ENCODE measurements at regions not wholly inside any gene's neighbourhood (a gene's known extent, or its start where the extent isn't known, plus 50 kb on each side); places are given as distances from the start of the nearest gene placed in this dataset.
"Not testable (repeated sequence)": the region's sequence is repeated elsewhere in the genome, so short reads cannot be mapped to it uniquely, and the experiment has no call there.

DNA sequence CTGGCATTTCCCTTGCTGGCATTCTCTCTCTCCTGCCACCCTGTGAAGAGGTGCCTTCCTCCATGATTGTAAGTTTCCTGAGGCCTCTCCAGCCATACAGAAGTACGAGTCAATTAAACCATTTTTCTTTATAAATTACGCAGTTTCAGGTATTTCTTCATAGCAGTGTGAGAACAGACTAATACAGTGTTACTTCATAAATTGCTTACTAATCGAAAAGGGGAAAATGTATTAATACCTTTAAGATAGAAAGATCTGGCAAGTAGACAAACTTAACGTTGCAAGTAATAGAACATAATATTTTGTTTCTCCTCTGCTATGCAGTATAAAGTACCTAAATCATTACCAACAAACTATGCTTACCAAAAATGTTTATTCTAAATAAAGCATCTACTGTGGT is 178.3 kb upstream of the LAMA2 start (continued):
- TF ChIP-seq ZNF331 (CRISPR knock-in tag; IDR thresholded peaks at IDR 0.05; ENCODE audit: low read depth), result no peak
- TF ChIP-seq CREB1 (CRISPR knock-in tag; IDR thresholded peaks at IDR 0.05; ENCODE audit: low read depth), result no peak

DNA sequence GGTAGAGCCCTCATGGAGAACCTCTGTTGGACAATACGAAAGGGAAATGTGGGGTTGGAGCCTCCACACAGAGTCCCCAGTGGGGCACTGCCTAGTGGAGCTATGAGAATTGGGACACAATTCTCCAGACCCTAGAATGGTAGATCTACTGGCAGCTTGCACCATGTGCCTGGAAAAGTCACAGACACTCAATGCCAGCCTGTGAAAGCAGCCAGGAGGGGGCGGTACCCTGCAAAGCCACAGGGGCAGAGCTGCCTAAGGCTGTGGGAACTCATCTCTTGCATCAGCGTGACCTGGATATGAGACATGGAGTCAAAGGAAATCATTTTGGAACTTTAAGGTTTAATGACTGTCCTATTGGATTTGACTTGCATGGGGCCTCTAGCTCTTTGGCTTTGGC is 179.1 kb upstream of the LAMA2 start:
- H3K27ac ChIP-seq (ENCODE audit: low read depth); H3K27me3 ChIP-seq (ENCODE audit: insufficient read depth); H3K9me3 Mint-ChIP-seq; H4K20me1 ChIP-seq (replicated peaks; ENCODE audit: insufficient read depth); H3K9me2 ChIP-seq (ENCODE audit: insufficient read depth); ATAC-seq; H3K36me3 Mint-ChIP-seq (ENCODE audit: low read depth); H3K79me2 ChIP-seq (replicated peaks; ENCODE audit: insufficient read depth); H3K27me3 Mint-ChIP-seq (ENCODE audit: insufficient read depth, low read depth, poor library complexity); H2AFZ ChIP-seq; H3K27ac Mint-ChIP-seq; H3F3A ChIP-seq (replicated peaks; ENCODE audit: low read depth); H3K4me3 Mint-ChIP-seq; H3K4me3 ChIP-seq; H3K4me2 ChIP-seq; H3K4me1 ChIP-seq (ENCODE audit: insufficient read depth); H3K4me1 Mint-ChIP-seq; H3K36me3 ChIP-seq (ENCODE audit: insufficient read depth): not testable (repeated sequence)
- peak; percentile 28 for DNase-seq (ENCODE audit: low spot score)
- TF ChIP-seq, protein P1, sequence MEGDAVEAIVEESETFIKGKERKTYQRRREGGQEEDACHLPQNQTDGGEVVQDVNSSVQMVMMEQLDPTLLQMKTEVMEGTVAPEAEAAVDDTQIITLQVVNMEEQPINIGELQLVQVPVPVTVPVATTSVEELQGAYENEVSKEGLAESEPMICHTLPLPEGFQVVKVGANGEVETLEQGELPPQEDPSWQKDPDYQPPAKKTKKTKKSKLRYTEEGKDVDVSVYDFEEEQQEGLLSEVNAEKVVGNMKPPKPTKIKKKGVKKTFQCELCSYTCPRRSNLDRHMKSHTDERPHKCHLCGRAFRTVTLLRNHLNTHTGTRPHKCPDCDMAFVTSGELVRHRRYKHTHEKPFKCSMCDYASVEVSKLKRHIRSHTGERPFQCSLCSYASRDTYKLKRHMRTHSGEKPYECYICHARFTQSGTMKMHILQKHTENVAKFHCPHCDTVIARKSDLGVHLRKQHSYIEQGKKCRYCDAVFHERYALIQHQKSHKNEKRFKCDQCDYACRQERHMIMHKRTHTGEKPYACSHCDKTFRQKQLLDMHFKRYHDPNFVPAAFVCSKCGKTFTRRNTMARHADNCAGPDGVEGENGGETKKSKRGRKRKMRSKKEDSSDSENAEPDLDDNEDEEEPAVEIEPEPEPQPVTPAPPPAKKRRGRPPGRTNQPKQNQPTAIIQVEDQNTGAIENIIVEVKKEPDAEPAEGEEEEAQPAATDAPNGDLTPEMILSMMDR (conservative IDR thresholded peaks at IDR 0.05; ENCODE audit: low read depth in 2 of 2), result peak; percentile 40 to 68; a peak in 3 of 4 replicates

DNA sequence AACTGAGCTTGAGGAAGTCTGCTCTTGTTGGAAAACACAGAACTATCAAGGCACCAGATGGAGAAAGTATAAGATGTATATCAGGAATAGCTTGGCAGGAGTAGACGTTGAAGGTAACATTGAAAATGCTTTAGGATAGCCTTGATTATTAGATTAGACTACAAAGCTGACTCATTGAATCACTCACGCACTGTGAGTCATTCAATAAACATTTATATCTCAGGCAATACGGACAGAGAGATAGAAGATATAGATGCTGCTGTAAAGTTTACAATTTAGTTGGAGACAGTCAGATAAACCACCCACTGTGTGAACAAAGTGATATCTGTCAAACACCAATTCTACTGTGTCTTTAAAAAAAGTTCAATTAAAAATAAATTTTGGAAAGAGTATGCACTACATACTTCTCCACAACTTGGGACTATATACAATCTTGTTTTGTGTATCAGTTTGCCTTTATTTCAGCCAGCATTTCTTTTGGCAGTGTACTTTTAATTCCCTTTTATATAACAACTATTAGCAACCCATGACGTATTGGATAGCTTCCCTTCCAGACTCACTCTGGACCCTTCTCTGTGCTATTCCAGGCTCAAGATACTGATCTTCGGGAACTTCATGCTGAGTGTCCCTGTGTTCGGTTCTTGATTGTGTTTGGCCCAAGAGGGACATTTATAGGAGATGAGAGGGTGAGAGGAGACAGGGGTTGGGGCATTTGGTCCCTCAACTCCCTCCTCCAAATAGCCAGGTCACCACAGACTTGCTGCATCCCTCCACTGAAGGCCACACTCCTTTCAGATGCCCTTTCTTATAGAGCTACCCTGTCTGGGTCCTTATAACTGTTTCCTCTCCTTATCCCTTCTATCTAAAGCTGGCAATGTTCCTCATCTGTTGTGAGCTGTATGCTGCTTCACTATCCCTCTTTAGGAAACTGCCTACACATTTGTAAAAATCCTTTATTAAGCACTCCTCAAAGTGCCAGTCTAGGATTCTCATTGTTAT is 176.6 kb upstream of the PTPRK start:
- H3F3A ChIP-seq (replicated peaks; ENCODE audit: low read depth), result no peaks in the 10 kb centered on the region
- H3K4me3 ChIP-seq, result no peak overlapping the region
- H3K27me3 ChIP-seq (ENCODE audit: insufficient read depth), result no peaks in the 10 kb centered on the region
- H3K27ac ChIP-seq (ENCODE audit: low read depth), result no peak overlapping the region
- no peaks in the 10 kb centered on the region for H3K36me3 Mint-ChIP-seq (ENCODE audit: low read depth)
- DNase-seq (ENCODE audit: low spot score), result no peak
- H3K9me2 ChIP-seq (ENCODE audit: insufficient read depth), result no peaks in the 10 kb centered on the region
- H3K36me3 ChIP-seq (ENCODE audit: insufficient read depth), result no peaks in the 10 kb centered on the region
- no peaks in the 10 kb centered on the region for H3K9me3 Mint-ChIP-seq
- H4K20me1 ChIP-seq (replicated peaks; ENCODE audit: insufficient read depth), result no peaks in the 10 kb centered on the region
- no peak overlapping the region; the same call in 1 of the 2 replicates for H3K27ac Mint-ChIP-seq
- no peaks in the 10 kb centered on the region for H3K79me2 ChIP-seq (replicated peaks; ENCODE audit: insufficient read depth)
- no peak for ATAC-seq
- H3K4me1 Mint-ChIP-seq, result no peaks in the 10 kb centered on the region
- H3K27me3 Mint-ChIP-seq (ENCODE audit: insufficient read depth, low read depth, poor library complexity), result no peaks in the 10 kb centered on the region
- H3K4me3 Mint-ChIP-seq, result no peak overlapping the region
- H3K4me2 ChIP-seq, result no peak overlapping the region
- no peaks in the 10 kb centered on the region for H3K4me1 ChIP-seq (ENCODE audit: insufficient read depth)
- no peak overlapping the region for H2AFZ ChIP-seq
- TF ChIP-seq, protein P2, sequence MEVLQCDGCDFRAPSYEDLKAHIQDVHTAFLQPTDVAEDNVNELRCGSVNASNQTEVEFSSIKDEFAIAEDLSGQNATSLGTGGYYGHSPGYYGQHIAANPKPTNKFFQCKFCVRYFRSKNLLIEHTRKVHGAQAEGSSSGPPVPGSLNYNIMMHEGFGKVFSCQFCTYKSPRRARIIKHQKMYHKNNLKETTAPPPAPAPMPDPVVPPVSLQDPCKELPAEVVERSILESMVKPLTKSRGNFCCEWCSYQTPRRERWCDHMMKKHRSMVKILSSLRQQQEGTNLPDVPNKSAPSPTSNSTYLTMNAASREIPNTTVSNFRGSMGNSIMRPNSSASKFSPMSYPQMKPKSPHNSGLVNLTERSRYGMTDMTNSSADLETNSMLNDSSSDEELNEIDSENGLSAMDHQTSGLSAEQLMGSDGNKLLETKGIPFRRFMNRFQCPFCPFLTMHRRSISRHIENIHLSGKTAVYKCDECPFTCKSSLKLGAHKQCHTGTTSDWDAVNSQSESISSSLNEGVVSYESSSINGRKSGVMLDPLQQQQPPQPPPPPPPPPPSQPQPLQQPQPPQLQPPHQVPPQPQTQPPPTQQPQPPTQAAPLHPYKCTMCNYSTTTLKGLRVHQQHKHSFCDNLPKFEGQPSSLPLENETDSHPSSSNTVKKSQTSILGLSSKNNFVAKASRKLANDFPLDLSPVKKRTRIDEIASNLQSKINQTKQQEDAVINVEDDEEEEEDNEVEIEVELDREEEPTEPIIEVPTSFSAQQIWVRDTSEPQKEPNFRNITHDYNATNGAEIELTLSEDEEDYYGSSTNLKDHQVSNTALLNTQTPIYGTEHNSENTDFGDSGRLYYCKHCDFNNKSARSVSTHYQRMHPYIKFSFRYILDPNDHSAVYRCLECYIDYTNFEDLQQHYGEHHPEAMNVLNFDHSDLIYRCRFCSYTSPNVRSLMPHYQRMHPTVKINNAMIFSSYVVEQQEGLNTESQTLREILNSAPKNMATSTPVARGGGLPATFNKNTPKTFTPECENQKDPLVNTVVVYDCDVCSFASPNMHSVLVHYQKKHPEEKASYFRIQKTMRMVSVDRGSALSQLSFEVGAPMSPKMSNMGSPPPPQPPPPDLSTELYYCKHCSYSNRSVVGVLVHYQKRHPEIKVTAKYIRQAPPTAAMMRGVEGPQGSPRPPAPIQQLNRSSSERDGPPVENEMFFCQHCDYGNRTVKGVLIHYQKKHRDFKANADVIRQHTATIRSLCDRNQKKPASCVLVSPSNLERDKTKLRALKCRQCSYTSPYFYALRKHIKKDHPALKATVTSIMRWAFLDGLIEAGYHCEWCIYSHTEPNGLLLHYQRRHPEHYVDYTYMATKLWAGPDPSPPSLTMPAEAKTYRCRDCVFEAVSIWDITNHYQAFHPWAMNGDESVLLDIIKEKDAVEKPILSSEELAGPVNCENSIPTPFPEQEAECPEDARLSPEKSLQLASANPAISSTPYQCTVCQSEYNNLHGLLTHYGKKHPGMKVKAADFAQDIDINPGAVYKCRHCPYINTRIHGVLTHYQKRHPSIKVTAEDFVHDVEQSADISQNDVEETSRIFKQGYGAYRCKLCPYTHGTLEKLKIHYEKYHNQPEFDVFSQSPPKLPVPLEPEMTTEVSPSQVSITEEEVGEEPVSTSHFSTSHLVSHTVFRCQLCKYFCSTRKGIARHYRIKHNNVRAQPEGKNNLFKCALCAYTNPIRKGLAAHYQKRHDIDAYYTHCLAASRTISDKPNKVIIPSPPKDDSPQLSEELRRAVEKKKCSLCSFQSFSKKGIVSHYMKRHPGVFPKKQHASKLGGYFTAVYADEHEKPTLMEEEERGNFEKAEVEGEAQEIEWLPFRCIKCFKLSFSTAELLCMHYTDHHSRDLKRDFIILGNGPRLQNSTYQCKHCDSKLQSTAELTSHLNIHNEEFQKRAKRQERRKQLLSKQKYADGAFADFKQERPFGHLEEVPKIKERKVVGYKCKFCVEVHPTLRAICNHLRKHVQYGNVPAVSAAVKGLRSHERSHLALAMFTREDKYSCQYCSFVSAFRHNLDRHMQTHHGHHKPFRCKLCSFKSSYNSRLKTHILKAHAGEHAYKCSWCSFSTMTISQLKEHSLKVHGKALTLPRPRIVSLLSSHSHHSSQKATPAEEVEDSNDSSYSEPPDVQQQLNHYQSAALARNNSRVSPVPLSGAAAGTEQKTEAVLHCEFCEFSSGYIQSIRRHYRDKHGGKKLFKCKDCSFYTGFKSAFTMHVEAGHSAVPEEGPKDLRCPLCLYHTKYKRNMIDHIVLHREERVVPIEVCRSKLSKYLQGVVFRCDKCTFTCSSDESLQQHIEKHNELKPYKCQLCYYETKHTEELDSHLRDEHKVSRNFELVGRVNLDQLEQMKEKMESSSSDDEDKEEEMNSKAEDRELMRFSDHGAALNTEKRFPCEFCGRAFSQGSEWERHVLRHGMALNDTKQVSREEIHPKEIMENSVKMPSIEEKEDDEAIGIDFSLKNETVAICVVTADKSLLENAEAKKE (CRISPR knock-in tag; IDR thresholded peaks at IDR 0.05), result no peak
- TF ChIP-seq POLR2AphosphoS5 (IDR thresholded peaks at IDR 0.05; ENCODE audit: low read depth) (no peak), JUNB (IDR thresholded peaks at IDR 0.05; ENCODE audit: unreplicated experiment) (no peak), EZH2phosphoT487 (IDR thresholded peaks at IDR 0.05; ENCODE audit: unreplicated experiment) (no peak), EZH2 (IDR thresholded peaks at IDR 0.05; ENCODE audit: low read depth, unreplicated experiment) (no peak), NANOG (IDR thresholded peaks at IDR 0.05; ENCODE audit: borderline replicate concordance) (no peak)

Data from GM23338 (cell line).